ENCODE measurements at regions not wholly inside any gene's neighbourhood (a gene's known extent, or its start where the extent isn't known, plus 50 kb on each side); places are given as distances from the start of the nearest gene placed in this dataset.

DNA sequence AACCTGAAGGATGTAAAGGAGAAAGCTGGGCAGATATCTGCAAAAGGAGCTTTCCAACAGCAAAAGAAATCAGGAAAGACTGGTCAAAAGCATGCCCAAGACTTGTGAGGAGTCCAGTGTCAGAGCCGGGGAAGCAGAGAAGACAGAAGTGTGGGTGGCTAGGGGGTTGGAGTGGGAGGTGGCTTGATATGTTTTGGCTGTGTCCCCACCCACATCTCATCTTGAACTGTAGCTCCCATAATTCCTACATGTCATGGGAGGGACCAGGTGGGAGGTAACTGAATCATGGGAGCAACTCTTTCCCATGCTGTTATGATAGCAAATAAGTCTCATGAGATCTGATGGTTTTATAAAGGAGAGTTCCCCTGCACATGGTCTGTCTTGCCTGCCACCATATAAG is 84.9 kb downstream of the INHBA start:
- FAIRE-seq (no peak), DNase-seq (ENCODE audit: insufficient read length, low spot score) (no peak)
- no peak for TF ChIP-seq CTCF (IDR thresholded peaks at IDR 0.05; ENCODE audit: insufficient read depth, missing control alignments)

- no peak for FAIRE-seq
- DNase-seq (ENCODE audit: insufficient read length, low spot score): no peak
- TF ChIP-seq CTCF (IDR thresholded peaks at IDR 0.05; ENCODE audit: insufficient read depth, missing control alignments): no peak
These were observed 90.1 kb downstream of the INHBA start for GRCh38 chr7:41612798-41613197.

GRCh38 chr7:41612386-41612785 is 90.5 kb downstream of the INHBA start:
- FAIRE-seq (no peak), DNase-seq (ENCODE audit: insufficient read length, low spot score) (no peak)
- no peak for TF ChIP-seq CTCF (IDR thresholded peaks at IDR 0.05; ENCODE audit: insufficient read depth, missing control alignments)

GRCh38 chr7:41608447-41608846 is 94.4 kb downstream of the INHBA start:
- no peak for TF ChIP-seq CTCF (IDR thresholded peaks at IDR 0.05; ENCODE audit: insufficient read depth, missing control alignments)

GRCh38 chr7:41603985-41604384 is 98.9 kb downstream of the INHBA start:
- DNase-seq (ENCODE audit: insufficient read length, low spot score) (no peak), FAIRE-seq (no peak)
- no peak for TF ChIP-seq CTCF (IDR thresholded peaks at IDR 0.05; ENCODE audit: insufficient read depth, missing control alignments)

More at GRCh38 chr7:41608447-41608846, 94.4 kb downstream of the INHBA start:
- FAIRE-seq (no peak), DNase-seq (ENCODE audit: insufficient read length, low spot score) (no peak)

DNA sequence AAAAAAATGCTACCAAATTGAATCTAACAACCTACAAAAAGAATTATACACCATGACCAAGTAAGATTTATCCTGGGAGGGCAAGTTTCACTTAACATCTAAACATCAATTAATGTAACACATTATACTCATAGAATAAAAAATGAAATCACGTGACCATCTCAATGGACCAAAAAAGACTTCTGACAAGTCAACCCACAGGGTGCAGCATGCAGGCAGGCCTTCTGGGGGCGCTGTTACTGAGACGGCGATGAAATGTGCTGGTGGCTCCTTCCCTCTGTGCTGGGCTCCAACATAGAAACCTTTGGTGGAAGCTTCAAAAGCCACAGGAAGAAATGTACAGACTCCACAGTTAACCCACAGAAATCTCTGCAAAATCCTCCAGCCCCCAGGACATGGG is 103.1 kb downstream of the INHBA start:
- TF ChIP-seq CTCF (IDR thresholded peaks at IDR 0.05; ENCODE audit: insufficient read depth, missing control alignments): no peak
- no peak for DNase-seq (ENCODE audit: insufficient read length, low spot score)
- no peak for FAIRE-seq

DNA sequence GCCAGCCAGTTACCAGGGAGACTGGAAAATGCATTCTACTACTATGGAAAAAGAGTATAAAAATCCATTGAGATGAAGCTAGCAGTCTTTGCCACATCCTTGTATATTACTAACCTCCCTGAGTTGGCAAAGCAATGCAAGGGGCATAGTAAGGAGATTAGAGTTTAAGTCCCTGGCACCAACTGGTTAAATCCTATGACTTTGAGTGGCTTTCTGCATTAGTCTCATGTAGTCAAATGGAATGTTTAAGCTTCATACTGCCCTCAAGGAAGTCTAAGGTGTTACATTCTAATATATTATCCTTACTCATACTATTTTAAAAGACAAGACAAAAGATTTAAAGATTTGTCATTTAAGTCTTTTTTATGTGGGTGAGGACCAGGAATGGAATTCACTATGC is 110.1 kb downstream of the INHBA start:
- no peak for DNase-seq (ENCODE audit: insufficient read length, low spot score)
- no peak for FAIRE-seq
- no peak for TF ChIP-seq CTCF (IDR thresholded peaks at IDR 0.05; ENCODE audit: insufficient read depth, missing control alignments)

Data from D721Med (cell line).